GM10248 (cell line): ENCODE measurements at regions not wholly inside any gene's neighbourhood (a gene's known extent, or its start where the extent isn't known, plus 50 kb on each side); places are given as distances from the start of the nearest gene placed in this dataset.
A peak's percentile ranks its signal among the peaks of the same experiment; 100 is the strongest.

Source experiments
- CTCF ChIA-PET: fragments of 300-600 bp; sonication (Branson Sonifier 250); formaldehyde crosslinking; extraction: SDS; loops from one replicate; lab custom pipeline; 2021; ENCODE audit warnings: antibody characterized with exemption; lab: Yijun Ruan, JAX
- POLR2A ChIA-PET: fragments of 350-650 bp; sonication (Branson Sonifier 250); formaldehyde crosslinking; extraction: SDS; loops from one replicate; lab custom pipeline; 2020; ENCODE audit warnings: antibody characterized with exemption; lab: Yijun Ruan, JAX
- DNase-seq: peaks from one replicate; pipeline ENCODE4 v3.0.0; 2012; ENCODE audit errors: extremely low spot score
- TF ChIP-seq, protein P1 (sequence below): IDR thresholded peaks from 2 replicates; pipeline ENCODE4 v1.5.1; 2012; ENCODE audit warnings: mild to moderate bottlenecking, low read depth; ENCODE audit errors: extremely low read depth, missing control alignments, control extremely low read depth

DNA sequence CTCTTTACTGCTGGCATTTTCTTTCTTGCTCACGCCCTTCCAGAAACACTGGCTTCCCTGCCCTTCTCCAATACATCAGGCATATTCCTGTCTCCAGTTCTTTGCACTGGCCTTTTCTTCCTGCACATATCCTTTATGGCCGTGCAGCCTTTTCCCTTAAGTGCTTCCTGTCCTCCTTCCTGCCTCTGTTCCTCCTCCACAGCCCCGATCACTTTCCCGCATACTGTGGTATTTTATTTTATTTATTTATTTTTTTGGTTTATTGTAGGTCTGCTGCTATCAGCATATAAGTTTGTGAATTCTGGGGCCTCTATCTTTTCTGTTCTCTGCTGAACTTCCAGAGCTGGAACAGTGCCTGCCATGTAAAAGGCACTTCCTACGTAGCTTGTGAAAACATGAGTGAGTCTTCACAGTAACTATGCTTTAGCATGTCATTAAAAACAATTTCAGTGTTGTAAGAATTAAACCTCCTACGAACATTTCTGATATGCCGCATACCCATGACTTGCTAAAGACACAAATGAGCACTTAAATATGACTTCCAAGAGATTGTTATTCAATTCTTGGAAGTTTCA lies 289.1 kb downstream of the TRIB2 start:
- no peak for DNase-seq
- ChIA-PET POLR2A (no interaction called here), CTCF (interaction anchor here (1.4 to 2.6 kb wide), 11 partner anchors 9 to 1306 kb away, joined by 3 to 16 read pairs (median 8); no protein-coding TSS in a partner anchor)
- TF ChIP-seq, protein P1, sequence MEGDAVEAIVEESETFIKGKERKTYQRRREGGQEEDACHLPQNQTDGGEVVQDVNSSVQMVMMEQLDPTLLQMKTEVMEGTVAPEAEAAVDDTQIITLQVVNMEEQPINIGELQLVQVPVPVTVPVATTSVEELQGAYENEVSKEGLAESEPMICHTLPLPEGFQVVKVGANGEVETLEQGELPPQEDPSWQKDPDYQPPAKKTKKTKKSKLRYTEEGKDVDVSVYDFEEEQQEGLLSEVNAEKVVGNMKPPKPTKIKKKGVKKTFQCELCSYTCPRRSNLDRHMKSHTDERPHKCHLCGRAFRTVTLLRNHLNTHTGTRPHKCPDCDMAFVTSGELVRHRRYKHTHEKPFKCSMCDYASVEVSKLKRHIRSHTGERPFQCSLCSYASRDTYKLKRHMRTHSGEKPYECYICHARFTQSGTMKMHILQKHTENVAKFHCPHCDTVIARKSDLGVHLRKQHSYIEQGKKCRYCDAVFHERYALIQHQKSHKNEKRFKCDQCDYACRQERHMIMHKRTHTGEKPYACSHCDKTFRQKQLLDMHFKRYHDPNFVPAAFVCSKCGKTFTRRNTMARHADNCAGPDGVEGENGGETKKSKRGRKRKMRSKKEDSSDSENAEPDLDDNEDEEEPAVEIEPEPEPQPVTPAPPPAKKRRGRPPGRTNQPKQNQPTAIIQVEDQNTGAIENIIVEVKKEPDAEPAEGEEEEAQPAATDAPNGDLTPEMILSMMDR, result no peak

GRCh38 chr2:13006426-13006825 lies 289.7 kb downstream of the TRIB2 start:
- DNase-seq, result no peak
- POLR2A ChIA-PET, result no interaction called here
- TF ChIP-seq, protein P1, result no peak
- CTCF ChIA-PET, result interaction anchor here (0.9 to 2.6 kb wide), 19 partner anchors 10 to 1307 kb away, joined by 3 to 16 read pairs (median 8); no protein-coding TSS in a partner anchor

DNA sequence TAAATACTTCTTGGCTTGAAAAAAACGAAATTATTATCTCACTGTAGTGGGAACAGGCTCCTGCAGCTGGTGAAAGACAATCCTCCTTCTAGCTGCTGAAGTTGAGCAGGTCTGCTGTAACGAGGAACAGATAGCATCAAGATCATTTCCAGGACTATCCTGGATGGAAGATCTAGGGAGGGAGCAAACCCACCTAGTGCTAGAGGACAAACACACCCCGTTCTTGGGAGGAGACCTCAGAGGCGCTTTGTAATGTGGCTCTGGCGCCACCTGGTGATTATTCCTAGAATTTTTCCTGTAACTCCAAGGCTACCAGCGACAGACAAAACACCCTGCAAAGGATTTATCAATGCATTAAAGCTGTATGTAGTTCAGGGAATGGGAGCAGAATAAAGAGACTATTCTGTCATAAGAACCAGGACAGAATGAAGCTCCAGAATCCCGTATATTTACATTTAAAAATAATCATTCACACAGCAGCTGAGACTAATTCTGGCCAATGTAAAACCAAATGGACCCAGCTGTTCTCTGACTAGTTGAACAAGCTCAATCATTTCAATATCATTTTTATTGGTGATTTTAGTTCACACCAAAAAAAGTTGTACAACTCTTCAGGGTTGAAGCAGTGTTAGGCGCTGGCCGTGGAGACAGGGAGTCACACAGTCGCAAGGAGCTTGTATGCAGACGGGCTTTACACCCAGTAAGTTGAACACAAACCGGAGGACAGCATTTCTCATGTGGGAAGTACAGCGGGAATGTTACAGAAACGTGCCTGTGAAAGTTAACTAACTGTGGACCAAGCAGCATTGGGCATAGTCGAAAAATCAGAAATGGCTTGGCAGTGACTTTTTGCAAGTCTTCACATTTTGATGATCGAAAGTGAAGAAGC lies 290.3 kb downstream of the TRIB2 start:
- POLR2A ChIA-PET, result no interaction called here
- DNase-seq, result peak; percentile 34
- CTCF ChIA-PET, result interaction anchor here (0.7 to 2.6 kb wide), 33 partner anchors 8 to 1319 kb away, joined by 3 to 16 read pairs (median 5); no protein-coding TSS in a partner anchor
- TF ChIP-seq, protein P1, result peak; percentile 55

- CTCF ChIA-PET, result no interaction called here
- no peak for DNase-seq
- POLR2A ChIA-PET, result no interaction called here
- TF ChIP-seq, protein P1, result no peak
Observed at GRCh38 chr2:13009027-13009642, 292.4 kb downstream of the TRIB2 start.

DNA sequence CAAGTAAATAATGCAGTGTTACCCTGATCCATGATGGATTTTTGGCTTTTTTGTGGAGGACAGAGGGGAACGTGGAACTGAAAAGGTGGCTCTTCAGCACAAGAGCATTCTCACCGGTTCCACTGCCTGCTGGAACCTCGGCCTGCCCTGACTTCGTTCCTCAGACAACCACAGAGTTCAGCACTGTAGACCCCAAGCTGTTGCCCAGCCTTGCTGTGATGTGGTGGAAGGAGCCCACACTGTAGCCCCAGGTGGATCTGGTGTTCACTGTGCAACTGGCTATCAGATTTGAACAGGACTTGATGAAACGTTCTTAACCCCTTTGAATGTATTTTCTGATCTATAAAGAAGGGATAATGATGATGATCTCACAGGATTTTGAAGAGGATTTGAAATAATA lies 293.5 kb downstream of the TRIB2 start:
- ChIA-PET CTCF (no interaction called here), POLR2A (no interaction called here)
- TF ChIP-seq, protein P1, result no peak
- DNase-seq, result no peak

DNA sequence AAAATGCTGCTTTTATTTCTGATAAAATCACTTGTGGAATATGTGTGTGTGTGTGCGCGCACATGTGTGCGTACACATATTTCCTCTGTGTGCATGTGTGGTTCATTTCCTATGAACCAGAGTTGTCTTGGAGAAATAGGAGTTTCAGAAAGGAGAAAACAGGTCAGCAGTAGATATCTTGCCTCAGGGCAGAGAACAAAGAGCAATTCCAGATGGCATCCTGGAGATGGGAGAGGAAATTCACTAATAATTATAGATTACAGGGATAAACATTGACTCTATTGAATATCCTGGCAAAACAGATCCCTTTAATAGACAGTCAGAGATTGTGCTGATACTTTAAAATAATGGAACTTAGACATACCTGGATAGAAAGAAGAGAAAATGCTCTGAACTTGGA lies 298.0 kb downstream of the TRIB2 start:
- POLR2A ChIA-PET, result no interaction called here
- CTCF ChIA-PET, result interaction anchor here (1.6 kb wide), 1 partner anchor 7 kb away, joined by 5 read pairs; no protein-coding TSS in a partner anchor
- DNase-seq, result no peak
- TF ChIP-seq, protein P1, result no peak
